ENCODE measurements at regions not wholly inside any gene's neighbourhood (a gene's known extent, or its start where the extent isn't known, plus 50 kb on each side); places are given as distances from the start of the nearest gene placed in this dataset.
A peak's percentile ranks its signal among the peaks of the same experiment; 100 is the strongest.
"Not testable (repeated sequence)": the region's sequence is repeated elsewhere in the genome, so short reads cannot be mapped to it uniquely, and the experiment has no call there.

DNA sequence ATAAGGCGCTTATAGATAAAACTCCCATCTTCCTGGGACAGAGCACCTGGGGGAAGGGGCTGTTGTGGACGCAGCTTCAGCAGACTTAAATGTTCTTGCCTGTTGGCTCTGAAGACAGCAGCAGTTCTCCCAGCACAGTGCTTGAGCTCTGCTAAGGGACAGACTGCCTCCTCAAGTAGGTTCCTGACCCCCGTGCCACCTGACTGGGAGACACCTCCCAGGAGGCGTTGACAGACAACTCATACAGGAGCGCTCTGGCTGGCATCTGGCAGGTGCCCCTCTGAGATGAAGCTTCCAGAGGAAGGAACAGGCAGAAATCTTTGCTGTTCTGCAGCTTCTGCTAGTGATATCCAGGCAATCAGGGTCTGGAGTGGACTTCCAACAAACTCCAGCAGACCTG lies 383.1 kb upstream of the EMCN start:
- not testable (repeated sequence) for DNase-seq

DNA sequence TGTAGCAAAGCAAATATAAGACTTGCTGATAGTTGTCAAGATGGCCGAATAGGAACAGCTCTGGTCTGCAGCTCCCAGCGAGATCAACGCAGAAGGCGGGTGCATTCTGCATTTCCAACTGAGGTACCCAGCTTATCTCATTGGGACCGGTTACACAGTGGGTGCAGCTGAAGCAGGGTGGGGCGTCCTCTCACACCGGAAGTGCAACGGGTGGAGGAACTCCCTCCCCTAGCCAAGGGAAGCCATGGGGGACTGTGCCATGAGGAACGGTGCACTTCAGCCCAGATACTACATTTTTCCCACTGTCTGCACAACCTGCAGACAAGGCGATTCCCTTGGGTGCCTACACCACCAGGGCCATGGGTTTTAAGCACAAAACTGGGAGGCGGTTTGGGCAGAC lies 382.3 kb upstream of the EMCN start:
- DNase-seq, result no peak

DNA sequence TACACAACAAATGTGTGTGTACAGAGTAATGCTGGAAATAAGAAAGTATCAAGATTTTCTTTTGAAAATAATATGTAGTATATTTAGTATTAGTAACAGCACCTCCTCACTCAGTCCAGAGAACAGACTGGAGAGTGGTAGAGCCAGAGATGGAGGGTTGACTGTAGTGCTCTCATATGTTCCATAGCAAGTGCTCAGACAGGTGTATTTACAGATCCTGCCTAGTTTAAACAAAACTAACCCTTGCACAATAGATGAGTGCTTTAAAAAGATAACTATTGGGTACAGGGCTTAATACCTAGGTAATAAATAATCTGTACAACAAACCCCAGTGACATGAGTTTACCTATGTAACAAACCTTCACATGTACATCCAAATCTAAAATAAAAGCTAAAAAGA lies 381.0 kb upstream of the EMCN start:
- DNase-seq, result no peak

DNA sequence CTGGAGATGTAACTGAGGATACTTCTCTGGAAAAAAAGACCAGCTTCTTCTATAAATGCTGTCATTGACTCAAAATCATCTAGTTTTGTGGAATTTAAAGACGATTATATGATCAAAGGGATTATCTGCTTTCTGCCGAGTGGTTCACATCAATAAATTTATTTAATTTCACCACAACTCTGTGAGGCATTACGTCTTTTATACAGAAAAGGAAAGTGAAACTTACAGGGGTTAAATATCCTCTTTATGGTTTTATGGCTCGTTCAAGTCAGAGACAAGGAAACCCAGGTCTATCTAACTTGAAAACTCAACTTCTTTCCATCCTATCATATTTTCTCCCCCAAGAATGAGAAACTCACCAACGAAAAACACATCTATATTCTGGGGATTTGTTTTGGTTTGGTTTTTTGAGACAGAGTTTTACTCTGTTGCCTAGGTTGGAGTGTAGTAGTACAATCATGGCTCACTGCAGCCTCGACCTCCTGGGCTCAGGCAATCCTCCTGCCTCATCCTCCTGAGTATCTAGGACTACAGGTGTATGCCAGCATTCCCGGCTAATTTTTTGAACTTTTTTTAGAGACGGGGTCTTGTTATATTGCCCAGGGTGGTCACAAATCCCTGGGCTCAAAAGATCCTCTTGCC lies 377.9 kb upstream of the EMCN start:
- DNase-seq, result peak; percentile 20

DNA sequence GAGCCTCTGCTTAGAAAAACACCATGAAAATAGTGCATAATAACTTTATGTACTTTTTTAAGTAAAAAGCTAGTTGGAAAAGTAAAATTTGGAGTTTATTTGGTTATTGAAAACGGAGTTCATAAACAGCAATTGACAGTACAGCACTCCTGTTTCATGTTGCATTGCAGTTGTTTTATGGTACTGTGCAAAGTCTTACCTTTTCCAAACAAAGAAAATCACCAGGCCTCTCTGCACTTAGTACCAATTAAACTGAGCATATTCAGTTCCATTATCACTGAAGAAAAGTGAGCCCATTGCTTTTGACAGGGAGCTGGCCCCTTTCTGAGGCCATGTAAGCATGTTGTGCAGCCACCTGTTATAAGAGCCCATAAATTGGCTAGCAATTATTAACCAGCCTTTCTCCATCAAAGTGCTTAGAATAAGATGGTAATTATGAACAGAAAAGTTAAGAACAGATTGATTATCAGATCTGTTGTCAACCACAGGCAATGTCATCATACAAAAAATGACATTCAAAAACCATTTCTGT lies 376.6 kb upstream of the EMCN start:
- DNase-seq, result no peak

DNA sequence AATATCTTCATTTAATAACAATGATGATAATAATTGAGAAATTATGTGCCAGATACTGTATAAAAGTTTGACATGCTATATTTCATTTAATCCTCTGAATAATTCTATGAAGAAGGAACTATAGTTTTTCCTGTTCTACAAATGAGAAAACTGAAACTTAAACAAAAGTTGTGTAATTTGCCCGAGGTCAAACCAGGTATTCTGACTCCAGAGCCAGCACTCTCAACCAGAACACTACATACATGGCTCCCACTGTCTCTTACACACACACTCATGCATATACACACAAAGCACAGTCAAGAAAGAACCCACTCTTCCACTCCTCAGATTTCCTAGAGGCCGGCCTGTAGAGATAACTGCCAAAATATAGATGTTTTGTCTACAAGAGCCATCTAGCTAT lies 374.0 kb upstream of the EMCN start:
- DNase-seq, result no peak

DNA sequence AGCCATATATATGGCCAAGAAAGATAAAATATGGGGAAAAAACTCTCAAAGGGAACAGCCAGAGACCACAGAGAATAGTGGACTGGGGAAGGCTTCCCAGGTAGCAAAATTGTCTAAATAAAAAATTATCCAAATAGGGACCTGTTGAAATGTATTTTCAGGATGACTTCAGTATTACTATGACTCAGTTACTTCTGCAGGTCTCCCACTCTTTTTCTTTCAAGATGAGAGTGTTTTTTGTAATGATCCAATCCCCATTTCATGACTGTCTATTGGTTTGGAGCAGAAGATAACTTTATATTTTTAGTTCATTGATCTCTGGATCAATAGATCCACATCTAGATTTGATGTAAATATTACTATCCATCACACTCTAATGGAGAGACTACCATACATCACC lies 372.1 kb upstream of the EMCN start:
- peak; percentile 3 for DNase-seq

DNA sequence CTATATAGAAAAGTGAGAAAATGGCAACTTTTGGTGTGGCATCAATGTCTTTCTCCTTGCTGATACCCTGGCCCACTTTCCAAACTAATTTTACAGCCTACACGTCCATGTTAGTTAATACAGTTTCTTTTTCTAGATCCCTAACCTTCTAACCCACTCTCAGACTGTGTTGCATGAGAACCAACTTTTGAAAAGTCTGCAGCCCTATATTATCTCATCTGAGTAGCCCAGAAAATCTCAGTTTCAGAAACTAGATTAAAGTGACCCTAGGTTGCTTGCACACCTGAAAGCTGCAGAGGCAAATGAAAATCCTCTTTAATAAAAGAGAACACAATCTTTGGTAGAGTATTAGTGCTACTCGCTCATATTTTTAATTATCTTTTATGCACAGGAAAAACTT lies 371.6 kb upstream of the EMCN start:
- DNase-seq, result no peak

DNA sequence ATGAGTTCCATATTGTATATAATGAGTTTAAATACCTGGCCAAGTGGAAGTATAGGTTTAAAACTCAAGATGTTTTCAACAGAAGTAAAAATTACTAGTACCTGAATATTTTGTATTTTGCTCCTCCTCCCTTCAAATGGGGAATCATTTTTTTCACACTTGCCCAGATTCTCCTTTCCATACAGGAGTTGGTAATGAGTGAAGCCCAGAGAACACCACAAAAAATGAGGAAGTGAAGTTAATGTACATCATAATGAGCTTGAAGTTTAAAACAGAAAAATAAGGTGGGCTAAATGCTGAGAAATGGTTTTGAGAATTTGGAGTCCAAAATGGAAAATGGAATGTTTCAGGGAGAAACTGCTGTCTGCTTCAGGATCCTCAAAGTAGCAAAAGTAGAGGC lies 364.8 kb upstream of the EMCN start:
- DNase-seq, result no peak

DNA sequence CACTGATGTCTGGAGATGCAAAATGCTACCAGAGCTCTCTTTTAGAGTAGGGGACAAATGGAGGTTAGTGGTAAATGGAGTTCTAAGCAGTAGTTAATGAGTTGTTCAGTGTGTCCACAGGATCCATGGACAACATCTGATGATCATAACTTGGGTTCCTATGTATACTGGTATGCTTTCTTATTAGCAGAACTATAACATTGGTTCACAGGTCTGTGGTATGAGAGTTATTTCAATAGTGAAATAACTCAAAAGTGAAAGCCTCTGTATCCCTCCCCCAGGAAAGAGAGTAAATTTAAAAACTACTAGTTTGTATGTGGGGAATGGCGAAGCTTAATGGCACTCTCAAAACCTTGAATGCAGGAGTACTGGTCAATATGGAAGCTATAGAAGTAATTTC lies 363.5 kb upstream of the EMCN start:
- no peak for DNase-seq

DNA sequence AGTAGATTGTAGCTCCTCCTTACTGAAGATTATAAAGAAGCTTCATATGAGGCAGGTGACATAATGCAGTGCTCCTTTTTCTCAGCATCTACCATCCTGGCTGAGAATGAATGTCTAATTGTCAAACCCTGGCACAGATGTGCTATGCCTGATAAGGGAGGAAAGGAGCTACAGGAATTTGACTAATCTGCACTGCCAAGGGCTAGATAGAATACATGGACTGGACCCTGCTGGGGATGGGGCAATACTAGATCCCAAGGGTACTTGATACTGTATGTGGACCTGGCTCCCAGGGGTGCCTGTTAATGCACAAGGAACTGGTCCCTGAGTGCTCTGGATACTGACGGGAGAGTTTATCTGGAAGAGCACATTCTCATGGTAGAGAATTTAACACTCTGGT lies 362.2 kb upstream of the EMCN start:
- no peak for DNase-seq

DNA sequence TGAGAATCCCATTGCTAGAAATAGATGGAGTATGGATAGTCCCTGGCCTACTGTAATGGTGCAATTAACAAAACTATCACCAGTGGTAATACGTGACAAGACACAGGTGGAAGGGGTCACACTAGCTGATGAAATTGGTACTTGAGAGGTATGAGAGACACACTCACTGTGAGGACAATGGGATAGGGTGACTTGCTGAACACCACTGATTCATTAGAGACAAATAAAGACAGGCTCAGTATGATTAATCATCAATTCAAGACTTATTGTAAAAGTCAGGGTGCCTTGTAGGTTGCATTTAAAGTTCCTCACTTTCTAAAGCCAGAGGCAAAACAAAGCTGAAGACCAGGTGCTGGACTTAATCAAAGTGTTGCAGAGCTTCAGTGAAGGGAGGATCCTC lies 361.6 kb upstream of the EMCN start:
- no peak for DNase-seq

DNA sequence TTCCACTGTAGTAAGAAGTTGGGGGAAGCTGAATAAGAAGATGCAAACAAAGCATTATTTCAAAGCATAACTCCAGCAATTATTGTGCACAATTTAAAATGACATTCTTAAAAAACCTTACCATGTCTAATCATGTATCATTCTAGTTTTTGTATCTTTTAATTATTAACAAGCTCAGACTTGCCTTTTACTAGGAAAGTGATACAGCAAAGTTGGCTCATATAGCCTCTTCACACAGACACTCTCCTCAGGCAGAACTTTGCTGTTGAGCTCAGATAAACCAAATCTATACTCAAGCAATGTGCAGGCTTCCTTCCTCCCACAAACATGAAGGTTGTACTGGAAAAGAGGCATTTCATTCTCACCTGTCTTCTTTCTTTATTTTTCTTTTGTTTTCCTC lies 358.7 kb upstream of the EMCN start:
- DNase-seq, result no peak

DNA sequence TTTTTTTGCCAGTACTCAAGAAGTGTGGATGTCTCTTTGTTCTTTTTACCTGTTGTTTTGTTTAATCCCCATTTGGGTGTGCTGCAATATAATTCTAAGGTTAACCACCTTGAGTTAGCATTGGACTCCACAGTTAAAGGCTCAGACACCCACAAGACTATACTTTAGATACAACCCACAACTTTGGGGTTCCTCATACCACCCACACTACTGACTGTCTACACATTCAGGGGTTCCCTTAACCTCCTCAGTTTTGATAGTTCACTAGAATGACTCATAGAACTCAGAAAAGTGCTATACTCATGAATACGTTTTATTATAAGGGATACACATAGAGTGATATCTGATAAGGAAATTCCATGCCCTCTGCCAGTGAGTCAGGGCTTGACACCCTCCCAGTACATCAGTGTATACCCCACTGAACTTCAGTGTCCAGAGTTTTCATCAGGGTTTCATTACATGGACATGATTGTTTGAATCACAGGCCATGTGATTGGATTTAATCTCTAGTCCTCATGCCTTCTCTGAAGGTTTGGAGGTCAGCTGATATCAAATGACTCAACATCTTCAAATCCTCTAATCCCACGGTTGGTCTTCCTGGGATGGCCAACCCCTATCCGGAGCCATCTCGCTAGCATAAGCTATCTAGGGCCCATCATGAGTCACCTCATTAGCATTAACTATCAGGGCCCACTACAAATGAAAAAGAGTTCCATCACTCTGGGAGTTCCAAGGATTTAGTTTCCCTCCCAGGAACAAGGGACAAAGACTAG lies 357.7 kb upstream of the EMCN start:
- no peak for DNase-seq

DNA sequence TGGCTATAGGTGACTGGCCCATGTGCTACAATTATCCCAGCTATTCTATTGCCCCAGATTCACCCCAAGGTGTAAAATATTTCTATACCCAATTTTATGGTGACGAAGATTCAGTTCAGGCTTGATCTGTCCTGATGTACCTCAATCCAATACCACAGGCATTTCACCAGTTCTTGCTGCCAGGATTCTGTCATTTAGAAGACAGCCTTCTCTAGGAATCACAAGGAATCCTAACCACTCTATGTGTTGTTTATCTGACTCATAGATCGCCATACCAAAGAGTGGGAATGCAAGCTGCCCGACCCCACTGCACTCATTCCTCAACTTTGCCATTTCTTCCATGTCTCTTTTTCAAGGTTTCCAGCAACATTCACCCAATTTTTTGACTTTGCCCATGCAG lies 355.0 kb upstream of the EMCN start:
- DNase-seq, result no peak

DNA sequence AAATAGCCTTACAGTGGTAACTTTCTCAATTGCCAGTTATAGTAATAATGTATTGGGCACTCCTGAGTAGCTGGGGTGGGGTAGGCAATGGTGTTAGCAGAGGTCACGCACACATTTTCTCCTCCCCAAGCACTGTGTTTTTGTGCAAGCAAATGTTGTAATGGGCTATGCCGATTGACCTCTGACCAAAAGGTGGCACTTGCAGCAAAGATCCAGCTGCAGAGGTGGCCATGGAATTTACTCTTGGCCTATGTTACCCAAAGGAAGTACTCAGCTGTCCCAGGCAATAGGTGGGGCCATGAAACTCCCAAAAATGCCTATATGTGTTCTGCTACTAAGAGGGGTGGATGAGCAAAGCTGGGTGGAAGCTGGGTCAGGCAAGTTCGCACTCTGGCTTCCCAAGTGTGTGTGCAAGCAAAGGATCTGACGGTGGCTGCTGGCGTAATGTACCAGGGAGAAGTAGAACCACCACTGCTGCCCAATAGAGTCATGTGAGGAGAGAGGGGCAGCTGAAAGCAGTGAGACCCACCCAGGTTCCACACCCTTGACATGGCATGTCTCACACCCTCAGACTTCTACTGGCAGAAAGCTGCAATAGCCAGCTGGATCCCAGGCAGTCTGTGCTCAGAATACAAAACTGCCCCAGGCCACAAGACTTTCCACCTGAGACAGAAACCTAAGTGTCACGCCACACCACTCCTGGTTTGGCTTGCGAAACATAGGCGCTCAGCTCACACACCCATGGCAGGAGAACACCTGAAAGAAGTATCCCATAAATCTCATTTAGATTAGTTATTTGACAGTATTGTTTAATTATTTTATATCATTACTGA lies 353.3 kb upstream of the EMCN start:
- DNase-seq, result no peak

DNA sequence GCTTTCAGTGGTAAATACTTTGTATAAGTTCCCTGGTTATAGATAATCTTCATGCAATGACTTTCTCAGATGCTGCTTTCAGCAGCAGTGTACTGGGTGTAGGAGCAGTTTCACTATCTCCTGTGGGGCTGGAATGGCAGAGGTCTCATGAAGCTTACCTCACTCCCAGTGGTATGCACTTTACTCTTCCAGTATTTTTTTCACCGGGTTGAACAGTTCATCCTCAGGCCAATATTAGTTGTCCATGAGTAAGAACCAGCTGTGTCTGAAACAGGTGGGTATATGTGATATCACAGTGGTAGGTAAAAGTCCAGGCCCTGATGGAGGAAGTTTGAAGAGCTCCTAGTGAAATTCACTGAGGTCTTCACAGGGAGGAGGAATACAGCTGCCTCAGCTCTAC lies 351.5 kb upstream of the EMCN start:
- no peak for DNase-seq

DNA sequence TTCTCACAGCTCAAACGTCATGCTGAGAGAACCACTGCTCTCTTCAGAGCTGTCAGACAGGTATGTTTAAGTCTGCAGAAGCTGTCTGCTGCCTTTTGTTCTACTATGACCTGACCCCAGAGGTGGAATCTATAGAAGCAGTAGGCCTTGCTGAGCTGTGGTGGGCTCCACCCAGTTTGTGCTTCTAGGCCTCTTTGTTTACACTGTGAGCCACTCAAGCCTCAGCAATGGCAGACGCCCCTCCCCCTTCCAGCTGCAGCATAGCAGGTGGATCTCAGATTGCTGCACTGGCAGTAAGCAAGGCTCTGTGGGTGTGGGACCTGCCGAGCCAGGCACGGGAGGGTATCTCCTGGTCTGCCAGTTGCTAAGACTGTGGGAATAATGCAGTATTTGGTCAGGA lies 350.5 kb upstream of the EMCN start:
- DNase-seq, result not testable (repeated sequence)

DNA sequence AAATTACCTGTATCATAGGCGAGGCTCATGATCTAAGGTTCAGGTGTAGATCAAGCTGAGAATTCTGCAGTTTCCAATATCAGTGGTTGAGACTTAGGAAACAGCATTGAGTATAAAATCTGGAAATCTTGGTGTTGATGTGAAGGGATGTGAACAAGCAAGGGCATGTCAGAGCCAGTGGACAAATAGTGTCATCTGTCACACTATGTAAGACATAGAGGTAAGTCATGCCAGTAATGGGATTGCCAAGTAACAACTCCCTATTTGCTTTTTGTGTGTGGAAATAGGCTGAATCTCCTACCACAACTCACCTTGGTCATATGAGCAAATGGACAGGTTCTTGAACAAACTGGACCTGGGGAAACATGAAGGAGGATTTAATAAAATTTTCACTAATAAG lies 334.5 kb upstream of the EMCN start:
- no peak for DNase-seq

DNA sequence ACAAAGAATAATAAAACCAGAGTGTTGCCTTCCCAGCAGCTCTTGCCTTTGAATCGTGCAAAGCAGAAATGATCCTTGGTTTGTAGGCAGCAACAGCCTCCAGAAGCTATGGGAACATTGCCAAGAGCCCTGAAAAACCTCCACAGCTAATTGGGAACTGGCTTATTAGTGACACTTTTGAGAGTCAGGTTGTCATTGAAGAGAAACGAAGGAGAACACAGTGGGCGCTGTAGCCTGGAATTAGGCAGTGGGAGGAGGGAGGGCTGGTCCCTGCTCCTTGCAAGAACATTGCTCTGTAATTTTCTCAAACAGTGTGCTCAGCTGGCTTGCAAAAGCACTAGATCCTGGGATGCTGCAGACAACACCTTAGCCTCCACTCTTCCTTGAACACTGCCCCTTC lies 331.5 kb upstream of the EMCN start:
- no peak for DNase-seq

DNA sequence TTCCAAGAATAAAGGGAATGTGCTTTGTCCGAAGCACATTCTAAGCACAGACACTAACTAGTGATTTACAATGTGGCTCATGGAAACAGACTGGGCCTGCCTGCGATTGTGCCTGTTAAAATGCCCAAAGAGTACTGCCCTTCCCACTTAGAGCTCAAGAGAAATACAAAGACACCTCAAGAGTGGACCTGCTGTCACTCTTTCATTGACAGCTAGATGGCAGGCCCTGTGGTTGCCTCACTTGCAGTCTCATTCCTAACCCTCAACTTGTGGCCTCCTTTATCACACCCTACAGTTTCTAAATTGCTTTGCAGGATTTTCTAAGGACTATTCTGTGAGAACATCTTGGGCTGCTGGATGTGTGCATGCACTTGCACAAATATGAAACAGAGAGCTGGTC lies 331.0 kb upstream of the EMCN start:
- peak; percentile 69 for DNase-seq

DNA sequence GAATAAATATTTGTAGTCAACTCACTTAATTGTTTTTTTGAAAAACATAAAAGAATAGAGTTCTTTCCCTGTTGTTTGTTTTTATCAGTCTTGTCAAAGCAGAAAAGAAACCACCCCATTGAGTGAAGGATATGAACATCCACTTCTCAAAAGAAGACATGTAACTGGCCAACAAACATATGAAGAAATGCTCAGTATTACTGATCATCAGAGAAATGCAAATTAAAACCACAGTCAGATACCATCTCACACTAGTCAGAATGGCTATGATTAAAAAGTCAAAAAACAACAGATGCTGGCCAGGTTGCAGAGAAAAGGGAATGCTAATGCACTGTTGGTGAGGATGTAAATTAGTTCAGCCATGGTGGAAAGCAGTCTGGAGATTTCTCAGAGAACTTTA lies 326.1 kb upstream of the EMCN start:
- DNase-seq, result peak; percentile 14

DNA sequence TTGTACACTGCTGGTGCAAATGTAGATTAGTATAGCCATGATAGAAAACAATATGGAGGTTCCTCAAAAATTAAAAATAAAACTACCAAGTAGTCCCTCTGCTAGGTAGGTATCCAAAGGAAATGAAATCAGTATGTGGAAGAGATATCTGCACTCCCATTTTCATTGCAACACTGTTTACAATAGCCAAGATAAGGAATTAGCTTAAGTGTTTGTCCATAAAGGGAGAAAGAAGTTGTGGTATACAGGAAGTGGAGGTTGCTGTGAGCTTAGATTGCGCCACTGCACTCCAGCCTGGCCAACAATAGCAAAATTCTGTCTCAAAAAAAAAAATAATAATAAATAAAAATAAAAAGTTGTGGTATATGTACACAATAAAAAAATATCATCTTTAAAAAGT lies 325.0 kb upstream of the EMCN start:
- no peak for DNase-seq

DNA sequence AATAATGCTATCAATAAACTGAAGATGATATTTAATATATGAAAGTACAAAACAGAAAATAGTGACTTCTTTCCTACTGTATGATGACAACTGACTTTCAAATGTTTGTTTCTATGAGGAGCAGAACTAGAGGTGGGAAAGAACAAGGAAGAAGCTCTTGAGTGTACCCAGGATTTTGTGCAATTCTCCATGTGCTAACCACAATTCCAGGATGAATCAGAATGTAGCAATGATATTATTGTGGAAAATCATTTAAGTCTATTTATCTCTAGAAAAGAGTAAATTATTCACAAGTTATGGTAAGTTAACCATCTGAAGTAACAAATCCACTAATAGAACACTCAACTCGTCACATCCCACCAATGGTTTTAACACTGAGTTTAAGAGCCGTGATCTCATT lies 324.1 kb upstream of the EMCN start:
- DNase-seq, result no peak
